ENCODE measurements at regions not wholly inside any gene's neighbourhood (a gene's known extent, or its start where the extent isn't known, plus 50 kb on each side); places are given as distances from the start of the nearest gene placed in this dataset.

DNA sequence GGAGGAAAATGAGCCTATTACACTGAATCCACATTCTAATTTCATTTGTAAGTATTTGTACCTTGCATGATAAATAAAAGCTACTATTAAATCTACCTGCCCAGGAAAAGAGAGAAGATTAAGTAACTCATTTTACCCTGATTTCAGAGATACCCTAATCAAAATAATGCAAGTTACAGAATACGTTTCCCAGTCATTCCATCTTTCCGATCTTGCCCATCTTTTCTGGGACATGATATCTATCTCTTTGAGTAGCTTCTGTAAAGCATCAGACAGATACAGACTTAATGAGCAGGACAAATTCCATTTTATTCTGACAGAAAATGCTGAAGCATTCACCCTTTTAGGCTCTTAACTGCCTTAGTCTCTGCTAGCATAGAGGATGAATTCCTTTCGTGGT, 56.6 kb downstream of the SPRY2 start:
- DNase-seq, result no peak

- no peak for DNase-seq
Measured at GRCh38 chr13:80278706-80279105, 62.2 kb downstream of the SPRY2 start.

DNA sequence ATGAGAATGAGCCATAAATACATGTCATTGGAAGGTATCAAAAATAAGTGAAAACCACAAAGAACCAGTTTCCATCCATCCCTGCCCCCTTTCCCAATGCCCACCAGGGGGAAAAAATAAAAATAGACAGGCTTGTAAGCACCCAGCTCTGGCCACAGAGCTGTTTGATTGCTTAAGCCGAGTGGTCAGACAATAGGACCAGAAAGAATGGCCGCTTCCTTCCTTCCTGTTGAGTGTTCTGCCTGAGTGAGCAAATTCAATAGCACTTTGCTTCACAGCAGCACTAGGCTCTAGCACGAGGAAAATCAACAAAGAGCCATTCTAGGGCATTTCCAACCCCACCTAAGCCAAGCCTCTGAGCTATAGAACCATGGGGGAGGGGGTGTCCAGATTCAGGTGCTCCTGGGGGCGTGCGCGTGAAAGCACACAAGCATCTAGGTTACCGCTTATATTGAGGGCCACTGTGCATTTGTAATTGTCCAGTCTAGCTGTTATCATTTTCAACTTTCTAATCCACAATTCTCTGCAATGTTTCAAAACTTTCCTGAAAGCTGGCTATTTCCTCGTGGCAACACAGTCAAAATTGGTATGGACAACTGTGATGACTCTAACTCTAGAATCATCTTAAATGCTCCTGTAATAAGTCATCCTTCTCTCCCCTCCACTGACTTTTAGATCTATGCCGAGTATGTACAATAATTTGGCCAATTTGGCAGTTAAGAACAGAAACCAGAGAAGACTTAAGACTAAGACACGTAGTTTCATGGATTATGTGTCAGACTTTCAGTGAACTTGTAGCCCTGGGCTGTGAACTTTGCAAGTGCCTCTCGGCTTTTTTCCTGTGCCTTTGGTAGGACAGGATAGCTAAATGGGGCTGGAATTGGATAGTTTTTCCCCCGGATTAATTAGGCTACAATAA, 64.3 kb downstream of the SPRY2 start:
- DNase-seq, result no peak

DNA sequence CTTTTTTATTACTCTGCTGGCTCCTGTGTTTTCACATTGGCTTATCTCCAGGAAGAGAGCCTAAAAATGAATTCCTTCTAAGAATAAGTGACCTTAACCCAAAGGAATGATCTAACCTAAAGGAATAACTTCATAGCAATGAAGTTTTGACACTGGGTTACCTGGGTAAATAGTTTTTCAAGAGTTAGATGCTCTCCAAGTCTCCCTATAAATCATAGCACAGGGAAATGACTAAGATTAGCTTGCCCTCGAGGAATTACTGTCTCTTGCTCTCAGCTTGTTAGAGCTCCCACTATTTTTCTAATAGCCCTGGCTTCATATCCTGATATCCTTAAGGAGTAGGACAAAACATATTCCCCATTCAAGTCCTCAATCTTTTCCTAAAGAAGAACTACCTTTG, 66.3 kb downstream of the SPRY2 start:
- no peak for DNase-seq

DNA sequence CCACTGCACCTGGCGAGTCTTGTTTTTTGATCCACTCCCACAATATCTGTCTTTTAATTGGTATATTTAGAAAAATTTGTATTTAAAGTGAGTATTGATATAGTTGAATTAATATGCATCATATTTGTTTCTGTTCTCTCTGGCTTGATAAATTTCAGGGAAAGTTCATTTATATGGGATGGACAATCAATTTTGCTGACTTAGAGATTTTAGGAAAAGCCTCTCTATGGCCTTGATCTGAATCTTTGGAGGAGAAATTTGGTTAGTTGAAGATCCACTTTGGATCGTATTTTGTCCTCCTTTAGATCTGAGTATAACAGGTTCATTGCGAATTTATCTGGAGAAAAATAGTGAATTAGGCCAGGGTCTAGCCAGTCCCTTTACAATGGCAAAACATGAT, 67.2 kb downstream of the SPRY2 start:
- DNase-seq, result no peak

DNA sequence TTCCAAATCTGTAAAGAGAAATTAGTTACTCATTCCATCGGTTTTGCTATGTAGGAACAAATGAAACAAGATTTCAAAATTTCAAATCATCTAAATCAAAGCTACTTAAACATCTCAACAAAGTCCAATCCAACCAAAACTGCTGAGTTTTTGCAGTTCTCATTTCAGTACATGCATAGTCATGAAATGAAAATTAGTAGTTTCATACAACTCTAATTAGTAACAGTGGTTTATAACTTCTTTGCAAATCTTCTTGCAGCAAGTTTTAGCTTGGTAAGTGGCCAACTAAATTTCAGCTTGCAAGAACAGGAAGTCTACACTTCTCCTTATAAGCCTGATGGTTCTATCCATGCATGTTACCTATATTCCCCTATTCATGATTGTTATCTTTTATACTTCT, 75.6 kb downstream of the SPRY2 start:
- no peak for DNase-seq

DNA sequence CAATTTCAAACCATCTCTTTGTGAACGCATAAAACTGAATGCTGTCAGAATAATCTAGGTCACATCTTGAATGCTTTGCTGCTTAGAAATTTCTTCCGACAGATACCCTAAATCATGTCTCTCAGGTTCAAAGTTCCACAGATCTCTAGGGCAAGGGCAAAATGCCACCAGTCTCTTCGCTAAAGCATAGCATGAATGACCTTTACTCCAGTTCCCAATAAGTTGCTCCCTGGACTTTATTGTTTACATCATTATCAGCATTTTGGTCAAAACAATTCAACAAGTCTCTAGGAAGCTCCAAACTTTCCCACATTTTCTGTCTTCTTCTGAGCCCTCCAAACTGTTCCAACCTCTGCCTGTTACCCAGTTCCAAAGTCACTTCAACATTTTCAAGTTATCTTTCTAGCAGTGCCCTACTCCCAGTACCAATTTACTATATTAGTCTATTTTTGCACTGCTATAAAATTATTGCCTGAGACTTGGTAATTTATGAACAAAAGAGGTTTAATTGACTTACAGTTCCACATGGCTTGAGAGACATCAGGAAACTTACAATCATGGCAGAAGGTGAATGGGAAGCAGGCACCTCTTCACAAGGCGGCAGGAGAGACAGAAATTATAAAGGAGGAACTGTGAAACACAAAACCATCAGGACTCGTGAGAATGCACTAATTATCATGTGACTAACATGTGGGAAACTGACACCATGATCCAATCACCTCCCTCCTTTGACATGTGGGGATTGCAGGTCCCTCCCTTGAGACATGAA, 77.0 kb downstream of the SPRY2 start:
- DNase-seq, result no peak

DNA sequence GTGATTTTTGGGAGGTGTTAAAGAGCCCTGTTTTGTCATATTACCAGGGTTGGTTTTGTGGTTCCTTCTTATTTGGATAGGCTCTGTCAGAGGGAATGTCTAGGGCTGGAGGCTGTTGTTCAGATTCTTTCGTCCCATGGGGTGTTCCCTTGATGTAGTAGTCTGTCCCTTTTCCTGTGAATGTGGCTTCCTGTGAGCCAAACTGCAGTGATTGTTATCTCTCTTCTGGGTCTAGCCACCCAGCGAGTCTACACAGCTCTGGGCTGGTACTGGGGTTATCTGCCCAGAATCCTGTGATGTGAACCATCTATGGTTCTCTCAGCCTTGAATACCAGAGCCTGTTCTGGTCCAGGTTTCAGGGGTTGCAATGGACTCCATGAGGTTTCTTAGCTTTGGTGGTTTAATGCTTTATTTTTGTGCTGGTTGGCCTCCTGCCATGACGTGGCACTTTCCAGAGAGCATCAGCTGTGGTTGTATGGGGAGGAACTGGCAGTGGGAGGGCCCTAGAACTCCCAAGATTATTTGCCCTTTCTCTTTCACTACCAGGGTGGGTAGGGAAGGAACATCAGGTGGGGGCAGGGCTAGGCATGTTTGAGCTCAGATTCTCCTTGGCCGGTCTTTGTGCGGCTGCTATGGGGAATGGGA, 78.8 kb downstream of the SPRY2 start:
- no peak for DNase-seq

- no peak for DNase-seq
Measured at GRCh38 chr13:80259159-80259558, 81.8 kb downstream of the SPRY2 start.

DNA sequence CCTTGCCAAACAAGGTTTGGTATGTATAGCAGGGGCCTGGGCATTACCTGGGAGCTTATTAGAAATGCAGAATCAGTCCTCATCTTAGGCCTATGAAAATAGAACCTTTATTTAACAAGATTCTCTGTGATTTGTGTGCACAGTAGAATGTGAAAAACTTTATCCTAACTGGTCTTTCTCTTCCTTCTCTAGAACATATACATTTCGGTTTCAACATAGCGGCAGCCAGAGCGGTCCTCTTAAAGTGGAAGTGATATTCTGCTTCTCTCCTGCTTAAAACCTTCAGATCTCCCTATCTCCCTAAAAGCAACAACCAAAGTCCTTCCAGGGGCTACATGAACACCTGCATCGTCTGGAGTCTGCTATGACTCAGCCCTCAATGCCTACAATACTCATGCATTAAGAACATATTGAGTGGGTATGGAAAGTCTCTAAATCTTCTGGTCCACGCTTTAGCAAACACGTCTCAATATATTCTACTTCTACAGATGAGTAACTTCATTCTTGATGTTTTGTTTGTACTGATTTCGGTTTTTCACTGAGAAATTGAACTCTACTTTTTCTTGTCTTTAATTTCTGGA, 84.5 kb downstream of the SPRY2 start:
- DNase-seq, result no peak

- DNase-seq, result no peak
Measured at GRCh38 chr13:80255946-80256345, 85.0 kb downstream of the SPRY2 start.

DNA sequence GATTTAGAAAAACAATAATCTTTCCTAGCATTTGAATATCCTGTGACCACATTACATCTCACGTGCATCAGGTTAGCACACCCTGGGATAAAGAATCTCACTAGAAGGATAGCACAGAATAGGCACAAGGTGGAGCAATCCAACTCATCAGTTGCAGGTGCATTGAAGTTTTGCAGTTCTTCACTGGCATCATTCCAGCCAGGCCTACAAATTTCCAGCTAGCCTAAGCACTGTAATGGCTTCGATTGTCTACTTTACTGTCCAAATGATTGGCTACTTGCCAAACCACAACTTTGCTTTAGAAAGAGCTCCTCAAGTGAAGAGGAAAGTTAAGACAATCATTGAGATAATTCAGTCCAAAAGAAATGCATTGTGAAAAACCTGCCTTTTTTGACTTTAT, 89.5 kb downstream of the SPRY2 start:
- no peak for DNase-seq

DNA sequence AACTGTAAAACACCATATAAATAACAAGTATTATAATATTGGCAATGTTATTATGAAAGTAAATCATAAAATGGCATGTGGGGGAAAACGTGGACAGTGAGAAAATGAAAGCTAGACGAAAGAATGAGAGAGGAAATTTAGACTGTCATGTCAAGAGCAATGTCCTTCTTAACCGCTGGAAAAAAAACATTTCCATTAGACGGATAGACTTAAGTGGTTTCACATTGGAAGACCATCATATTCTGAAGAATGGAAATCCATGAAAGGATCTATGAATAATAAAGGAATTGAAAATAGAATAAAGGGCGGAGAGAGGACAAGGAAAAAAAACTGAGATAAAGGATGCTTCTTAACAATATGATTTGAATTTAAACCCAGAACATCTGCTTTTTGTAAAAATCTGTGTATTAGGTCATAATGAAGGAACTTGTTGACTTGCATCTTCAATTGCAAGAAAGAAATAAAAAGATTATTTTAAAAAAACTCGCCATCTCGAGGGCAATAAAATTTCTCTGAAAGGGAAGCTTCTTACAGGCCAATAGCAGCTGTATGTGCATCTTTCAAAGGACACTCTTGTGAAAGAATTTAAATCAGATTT, 90.6 kb downstream of the SPRY2 start:
- no peak for DNase-seq

DNA sequence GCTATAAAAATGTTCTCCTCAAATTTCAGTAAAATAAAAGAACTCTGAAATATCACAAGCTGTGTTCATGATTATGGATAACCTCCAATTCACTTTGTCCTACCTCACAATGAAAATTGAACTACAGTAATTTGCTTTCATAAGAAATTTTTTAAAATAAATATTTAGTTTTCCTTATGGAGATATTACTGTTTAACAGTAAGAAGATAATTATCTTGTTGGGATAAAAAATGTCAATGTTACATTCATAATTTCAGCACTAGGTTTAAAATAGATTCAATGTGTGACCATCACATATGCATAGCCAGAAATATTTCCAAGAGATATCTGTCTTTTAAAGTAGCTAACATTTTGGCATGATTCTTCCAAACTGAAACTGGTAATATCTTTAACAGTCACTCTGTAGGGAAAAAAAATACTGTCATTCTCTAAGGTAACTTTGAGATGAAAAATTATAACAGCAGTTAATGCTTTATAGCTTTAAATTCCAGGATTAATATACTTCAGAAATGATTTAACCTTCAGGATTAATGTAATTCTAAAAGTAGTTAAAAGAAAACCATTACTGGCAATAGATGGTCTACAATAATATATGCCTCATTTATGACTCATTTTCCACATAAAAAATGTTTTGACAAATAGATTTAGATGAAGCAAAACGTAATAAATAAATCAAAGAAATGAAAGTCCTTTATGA, 91.3 kb downstream of the SPRY2 start:
- no peak for DNase-seq

DNA sequence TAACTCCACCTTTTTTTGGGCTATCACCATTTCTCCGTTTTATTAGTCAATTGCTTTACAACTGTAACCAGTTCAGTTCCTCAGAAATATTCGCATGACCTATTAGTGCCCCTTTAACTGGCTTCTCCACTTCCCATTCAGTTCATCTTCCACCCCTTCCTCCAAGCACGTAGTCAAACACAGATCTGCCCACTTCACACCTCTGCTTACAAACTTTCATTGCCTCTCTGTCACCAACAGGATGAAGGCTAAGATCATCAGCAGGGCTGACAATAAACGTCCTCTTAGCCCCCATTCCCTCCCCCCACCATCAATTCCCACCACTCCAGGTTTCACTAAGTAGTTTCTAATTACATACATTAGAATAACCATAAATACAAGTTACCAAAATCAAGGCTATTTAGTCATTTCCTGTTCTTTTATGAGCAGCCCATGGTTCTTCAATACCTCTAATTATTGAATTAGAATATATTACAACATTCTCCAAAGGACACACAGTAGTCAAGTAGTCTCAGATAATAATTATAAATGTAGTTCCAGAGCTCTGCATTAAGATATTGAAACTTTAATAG, 95.7 kb downstream of the SPRY2 start:
- no peak for DNase-seq

GRCh38 chr13:80244574-80244973, 96.4 kb downstream of the SPRY2 start:
- no peak for DNase-seq

DNA sequence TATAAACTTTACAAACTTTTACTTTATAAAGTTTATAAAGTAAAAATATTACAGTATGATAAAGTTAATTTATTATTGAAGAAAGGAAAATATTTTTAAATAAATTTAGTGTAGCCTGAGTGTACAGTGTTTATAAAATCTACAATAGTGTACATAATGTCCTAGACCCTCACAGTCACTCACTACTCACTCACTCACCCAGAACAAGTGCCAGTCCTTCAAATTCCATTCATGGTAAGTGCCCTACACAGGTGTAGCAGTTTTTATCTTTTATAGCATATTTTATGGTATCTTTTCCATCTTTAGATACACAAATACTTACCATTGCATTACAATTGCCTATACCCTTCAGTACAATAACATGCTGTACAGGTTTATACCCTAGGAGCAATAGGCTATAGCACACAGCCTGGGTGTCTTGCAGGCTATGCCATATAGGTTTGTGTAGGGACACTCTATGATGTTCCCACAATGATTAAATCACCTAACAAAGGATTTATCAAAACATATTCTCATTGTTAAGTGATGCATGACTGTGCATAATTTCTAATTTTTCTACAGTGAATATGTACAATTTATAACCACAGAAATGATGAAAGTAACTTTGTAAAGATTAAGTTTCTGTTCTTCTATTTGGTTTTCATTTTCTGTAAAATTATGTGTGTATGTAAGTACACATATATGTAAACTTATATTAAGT, 98.0 kb downstream of the SPRY2 start:
- DNase-seq, result no peak

GRCh38 chr13:80239571-80240255, 101.2 kb downstream of the SPRY2 start:
- DNase-seq, result no peak

GRCh38 chr13:80239116-80239515, 101.8 kb downstream of the SPRY2 start:
- no peak for DNase-seq

GRCh38 chr13:80237646-80238045, 103.3 kb downstream of the SPRY2 start:
- DNase-seq, result no peak

DNA sequence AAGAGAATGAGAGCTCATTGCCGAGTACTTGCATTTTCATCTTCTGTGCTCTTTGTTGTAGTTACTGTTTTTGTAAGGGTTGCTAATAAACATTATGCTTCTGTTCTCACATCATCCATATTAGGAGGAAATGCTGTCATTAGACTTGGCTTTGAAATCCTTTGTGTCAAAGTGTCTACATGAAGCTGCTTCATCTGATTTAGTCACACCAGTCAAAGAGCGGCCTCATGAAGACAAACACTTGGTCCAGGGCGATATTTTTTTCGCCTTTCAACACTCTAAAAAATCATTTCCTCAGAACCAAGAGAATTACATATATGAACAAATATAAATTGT, 105.0 kb downstream of the SPRY2 start:
- no peak for DNase-seq
